ENCODE measurements at regions not wholly inside any gene's neighbourhood (a gene's known extent, or its start where the extent isn't known, plus 50 kb on each side); places are given as distances from the start of the nearest gene placed in this dataset.

GRCh38 chr1:5711079-5711478, 281.1 kb downstream of the NPHP4 start:
- no peaks in the 10 kb centered on the region for H3K4me1 ChIP-seq (ENCODE audit: control insufficient read depth, low read length)
- no peak overlapping the region for H3K4me2 ChIP-seq (ENCODE audit: low read length)
- H4K20me1 ChIP-seq (ENCODE audit: control insufficient read depth, insufficient read depth, low read depth, low read length): no peaks in the 10 kb centered on the region
- H3K9me2 ChIP-seq (replicated peaks; ENCODE audit: control insufficient read depth, low read length): no peaks in the 10 kb centered on the region; the same call in 1 of the 2 replicates
- H3F3A ChIP-seq (ENCODE audit: control insufficient read depth, insufficient read depth): no peaks in the 10 kb centered on the region
- no peaks in the 10 kb centered on the region for H3K36me3 ChIP-seq (ENCODE audit: control insufficient read depth, low read length)
- TF ChIP-seq CTCF (IDR thresholded peaks at IDR 0.05; ENCODE audit: low read depth, low read length, poor library complexity, severe bottlenecking) (no peak), EZH2phosphoT487 (IDR thresholded peaks at IDR 0.05; ENCODE audit: borderline replicate concordance, low read length) (no peak)
- peaks cover 3% of the 10 kb centered on the region; the same call in 1 of the 2 replicates for H3K9me3 ChIP-seq (ENCODE audit: control insufficient read depth, insufficient read depth, low read length)
- no peak overlapping the region for H3K27ac ChIP-seq (ENCODE audit: low read depth, low read length)
- no peaks in the 10 kb centered on the region for H3K27me3 ChIP-seq (ENCODE audit: control insufficient read depth, low read length)
- no peak overlapping the region for H3K4me3 ChIP-seq (ENCODE audit: low read length)
- H3K79me2 ChIP-seq (ENCODE audit: control insufficient read depth, low read length): no peaks in the 10 kb centered on the region

DNA sequence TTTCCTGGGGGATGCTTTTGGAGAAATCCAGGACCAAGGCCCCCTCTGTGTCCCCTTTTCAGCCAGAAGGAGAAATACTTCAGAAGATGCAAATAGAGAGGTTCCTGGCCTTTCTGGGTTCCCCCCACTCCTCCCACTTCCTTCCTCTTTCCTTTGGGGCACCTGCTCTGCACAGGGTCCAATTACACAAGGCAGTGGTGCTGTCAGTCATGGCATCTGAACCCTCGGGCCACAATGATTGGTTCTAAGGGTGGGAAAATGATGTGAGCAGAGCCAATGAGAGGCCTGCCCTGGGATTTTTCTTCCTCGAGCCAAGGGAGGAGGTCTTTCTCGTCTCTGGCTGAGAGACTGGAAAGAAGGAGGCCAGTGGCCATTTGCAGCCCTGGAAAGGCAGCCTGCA, 282.2 kb downstream of the NPHP4 start:
- Histone ChIP-seq H3K27ac (ENCODE audit: low read depth, low read length) (no peak overlapping the region), H3K27me3 (ENCODE audit: control insufficient read depth, low read length) (no peaks in the 10 kb centered on the region), H4K20me1 (ENCODE audit: control insufficient read depth, insufficient read depth, low read depth, low read length) (no peaks in the 10 kb centered on the region), H3K79me2 (ENCODE audit: control insufficient read depth, low read length) (no peaks in the 10 kb centered on the region), H3F3A (ENCODE audit: control insufficient read depth, insufficient read depth) (no peaks in the 10 kb centered on the region), H3K4me3 (ENCODE audit: low read length) (no peak overlapping the region), H3K36me3 (ENCODE audit: control insufficient read depth, low read length) (no peaks in the 10 kb centered on the region), H3K4me1 (ENCODE audit: control insufficient read depth, low read length) (no peaks in the 10 kb centered on the region), H3K4me2 (ENCODE audit: low read length) (no peak overlapping the region), H3K9me3 (ENCODE audit: control insufficient read depth, insufficient read depth, low read length) (peaks cover 3% of the 10 kb centered on the region; the same call in 1 of the 2 replicates), H3K9me2 (replicated peaks; ENCODE audit: control insufficient read depth, low read length) (no peaks in the 10 kb centered on the region; the same call in 1 of the 2 replicates)
- TF ChIP-seq EZH2phosphoT487 (IDR thresholded peaks at IDR 0.05; ENCODE audit: borderline replicate concordance, low read length) (no peak), CTCF (IDR thresholded peaks at IDR 0.05; ENCODE audit: low read depth, low read length, poor library complexity, severe bottlenecking) (no peak)

DNA sequence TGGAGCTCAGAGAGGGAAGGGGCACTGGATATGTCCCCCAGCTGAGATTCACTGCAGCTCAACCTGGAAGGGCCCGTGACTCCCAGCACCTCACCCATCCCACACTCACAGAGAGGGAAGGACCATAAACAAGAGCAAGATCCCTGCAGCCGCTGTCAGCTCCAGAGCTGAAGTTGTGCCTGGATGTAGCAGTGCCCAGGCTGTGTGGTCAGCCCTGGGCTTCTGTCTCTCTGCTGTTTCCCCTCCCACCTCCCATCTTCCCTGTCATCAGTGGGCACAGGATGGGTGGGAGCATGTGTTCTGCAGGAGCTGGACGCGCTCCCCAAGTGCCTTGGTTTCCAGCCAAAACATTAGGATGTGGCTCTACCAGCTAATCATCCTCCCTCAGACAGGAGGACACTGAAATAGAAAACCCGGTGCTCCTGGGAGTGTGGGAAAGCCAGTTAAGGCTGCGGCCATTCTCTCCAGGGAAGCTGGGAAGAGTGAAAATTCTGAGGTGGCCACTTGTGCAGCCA, 282.7 kb downstream of the NPHP4 start:
- H3K79me2 ChIP-seq (ENCODE audit: control insufficient read depth, low read length): no peaks in the 10 kb centered on the region
- no peak overlapping the region for H3K27ac ChIP-seq (ENCODE audit: low read depth, low read length)
- no peaks in the 10 kb centered on the region for H3K36me3 ChIP-seq (ENCODE audit: control insufficient read depth, low read length)
- H3K27me3 ChIP-seq (ENCODE audit: control insufficient read depth, low read length): no peaks in the 10 kb centered on the region
- no peak overlapping the region for H3K4me3 ChIP-seq (ENCODE audit: low read length)
- H3K4me2 ChIP-seq (ENCODE audit: low read length): no peak overlapping the region
- H3F3A ChIP-seq (ENCODE audit: control insufficient read depth, insufficient read depth): no peaks in the 10 kb centered on the region
- H3K9me2 ChIP-seq (replicated peaks; ENCODE audit: control insufficient read depth, low read length): no peaks in the 10 kb centered on the region; the same call in 1 of the 2 replicates
- H3K4me1 ChIP-seq (ENCODE audit: control insufficient read depth, low read length): no peaks in the 10 kb centered on the region
- H3K9me3 ChIP-seq (ENCODE audit: control insufficient read depth, insufficient read depth, low read length): peaks cover 3% of the 10 kb centered on the region; the same call in 1 of the 2 replicates
- TF ChIP-seq EZH2phosphoT487 (IDR thresholded peaks at IDR 0.05; ENCODE audit: borderline replicate concordance, low read length) (no peak), CTCF (IDR thresholded peaks at IDR 0.05; ENCODE audit: low read depth, low read length, poor library complexity, severe bottlenecking) (no peak)
- H4K20me1 ChIP-seq (ENCODE audit: control insufficient read depth, insufficient read depth, low read depth, low read length): no peaks in the 10 kb centered on the region

Data from DOHH2 (cell line).